ENCODE measurements at regions not wholly inside any gene's neighbourhood (a gene's known extent, or its start where the extent isn't known, plus 50 kb on each side); places are given as distances from the start of the nearest gene placed in this dataset.
"Not testable (repeated sequence)": the region's sequence is repeated elsewhere in the genome, so short reads cannot be mapped to it uniquely, and the experiment has no call there.

- DNase-seq, result no peak
These were observed 81.1 kb downstream of the XRCC2 start for GRCh38 chr7:152594801-152595200.

DNA sequence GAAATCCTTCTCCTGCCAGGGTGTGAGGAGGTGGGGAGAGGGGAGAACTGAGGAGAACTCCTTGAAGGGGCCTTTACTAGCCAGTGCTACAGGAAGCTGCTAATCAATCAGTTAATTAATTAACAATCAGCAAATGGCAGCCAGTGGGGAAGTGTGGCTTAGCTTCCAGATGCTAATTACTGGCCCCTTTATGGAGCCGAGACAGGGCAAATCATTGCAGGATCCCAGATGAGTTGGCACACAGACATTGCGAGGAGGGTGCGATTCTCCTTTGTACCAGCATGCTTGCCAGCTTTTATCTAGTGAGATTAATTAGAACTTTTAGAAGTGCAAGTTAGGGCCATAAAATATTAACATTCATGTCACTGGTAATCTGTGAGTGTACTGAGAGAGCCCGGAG lies 84.0 kb downstream of the XRCC2 start:
- no peaks in the 10 kb centered on the region for H3K36me3 ChIP-seq
- no peaks in the 10 kb centered on the region for H3K4me1 ChIP-seq
- no peaks in the 10 kb centered on the region for H3K27me3 ChIP-seq
- no peak for DNase-seq
- no peak overlapping the region for H3K27ac ChIP-seq
- intact Hi-C loops (cut with DNase I; ENCODE audit: low total_unique reads), result no loop called here
- no peak for TF ChIP-seq POLR2A (IDR thresholded peaks at IDR 0.05)
- TF ChIP-seq, protein P1, sequence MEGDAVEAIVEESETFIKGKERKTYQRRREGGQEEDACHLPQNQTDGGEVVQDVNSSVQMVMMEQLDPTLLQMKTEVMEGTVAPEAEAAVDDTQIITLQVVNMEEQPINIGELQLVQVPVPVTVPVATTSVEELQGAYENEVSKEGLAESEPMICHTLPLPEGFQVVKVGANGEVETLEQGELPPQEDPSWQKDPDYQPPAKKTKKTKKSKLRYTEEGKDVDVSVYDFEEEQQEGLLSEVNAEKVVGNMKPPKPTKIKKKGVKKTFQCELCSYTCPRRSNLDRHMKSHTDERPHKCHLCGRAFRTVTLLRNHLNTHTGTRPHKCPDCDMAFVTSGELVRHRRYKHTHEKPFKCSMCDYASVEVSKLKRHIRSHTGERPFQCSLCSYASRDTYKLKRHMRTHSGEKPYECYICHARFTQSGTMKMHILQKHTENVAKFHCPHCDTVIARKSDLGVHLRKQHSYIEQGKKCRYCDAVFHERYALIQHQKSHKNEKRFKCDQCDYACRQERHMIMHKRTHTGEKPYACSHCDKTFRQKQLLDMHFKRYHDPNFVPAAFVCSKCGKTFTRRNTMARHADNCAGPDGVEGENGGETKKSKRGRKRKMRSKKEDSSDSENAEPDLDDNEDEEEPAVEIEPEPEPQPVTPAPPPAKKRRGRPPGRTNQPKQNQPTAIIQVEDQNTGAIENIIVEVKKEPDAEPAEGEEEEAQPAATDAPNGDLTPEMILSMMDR (IDR thresholded peaks at IDR 0.05), result no peak
- no peak overlapping the region for H3K4me3 ChIP-seq
- no peaks in the 10 kb centered on the region for H3K9me3 ChIP-seq

More at GRCh38 chr7:152594801-152595200, 81.1 kb downstream of the XRCC2 start:
- H3K4me1 ChIP-seq, result no peaks in the 10 kb centered on the region
- intact Hi-C loops (cut with DNase I; ENCODE audit: low total_unique reads), result no loop called here
- TF ChIP-seq POLR2A (IDR thresholded peaks at IDR 0.05), result no peak
- TF ChIP-seq, protein P1 (IDR thresholded peaks at IDR 0.05), result no peak
- H3K9me3 ChIP-seq, result no peaks in the 10 kb centered on the region
- H3K4me3 ChIP-seq, result no peak overlapping the region
- H3K27me3 ChIP-seq, result no peaks in the 10 kb centered on the region
- no peak overlapping the region for H3K27ac ChIP-seq
- no peaks in the 10 kb centered on the region for H3K36me3 ChIP-seq

DNA sequence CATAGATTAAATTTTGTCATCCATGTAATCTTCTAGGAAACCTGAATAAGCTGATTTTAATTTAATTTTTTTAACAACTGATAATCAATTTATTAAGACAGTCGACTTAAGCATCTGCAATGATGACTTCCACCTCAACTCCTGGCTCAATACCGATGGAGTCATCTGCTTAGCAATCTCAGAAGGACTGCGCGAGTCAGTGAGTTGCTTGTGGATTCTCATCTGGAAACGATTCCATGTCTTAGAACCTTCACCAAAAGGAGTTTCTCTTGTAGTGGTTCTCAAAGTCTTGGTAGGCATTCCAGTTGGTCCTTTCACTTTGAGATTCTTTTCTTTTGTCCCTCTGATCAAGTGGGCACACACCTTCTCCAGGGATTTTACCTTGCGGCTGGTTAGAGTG lies 85.5 kb downstream of the XRCC2 start:
- no peak for DNase-seq
- Histone ChIP-seq H3K27me3 (no peaks in the 10 kb centered on the region), H3K36me3 (no peaks in the 10 kb centered on the region), H3K27ac (no peak overlapping the region), H3K9me3 (no peaks in the 10 kb centered on the region), H3K4me3 (no peak overlapping the region), H3K4me1 (no peaks in the 10 kb centered on the region)
- intact Hi-C loops (cut with DNase I; ENCODE audit: low total_unique reads), result no loop called here
- no peak for TF ChIP-seq POLR2A (IDR thresholded peaks at IDR 0.05)
- TF ChIP-seq, protein P1 (IDR thresholded peaks at IDR 0.05), result no peak

DNA sequence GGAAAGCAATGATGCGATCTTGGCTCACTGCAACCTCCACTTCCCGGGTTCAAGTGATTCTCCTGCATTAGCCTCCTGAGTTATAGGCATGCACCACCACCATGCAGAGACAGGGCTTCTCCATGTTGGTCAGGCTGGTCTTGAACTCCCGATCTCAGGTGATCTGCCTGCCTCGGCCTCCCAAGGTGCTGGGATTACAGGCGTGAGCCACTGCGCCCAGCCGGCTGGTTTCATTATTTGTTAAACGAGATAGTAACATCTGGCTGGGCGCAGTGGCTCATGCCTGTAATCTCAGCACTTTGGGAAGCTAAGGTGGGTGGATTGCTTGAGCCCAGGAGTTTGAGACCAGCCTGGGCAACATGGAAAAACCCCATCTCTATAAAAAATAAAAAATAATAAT lies 86.1 kb downstream of the XRCC2 start:
- intact Hi-C loops (cut with DNase I; ENCODE audit: low total_unique reads); H3K4me3 ChIP-seq; H3K27me3 ChIP-seq; DNase-seq; H3K9me3 ChIP-seq; H3K27ac ChIP-seq; H3K4me1 ChIP-seq; H3K36me3 ChIP-seq: not testable (repeated sequence)

GRCh38 chr7:152588350-152588749 lies 87.6 kb downstream of the XRCC2 start:
- Histone ChIP-seq H3K27me3 (no peaks in the 10 kb centered on the region), H3K27ac (no peak overlapping the region), H3K9me3 (no peaks in the 10 kb centered on the region), H3K36me3 (no peaks in the 10 kb centered on the region), H3K4me3 (no peak overlapping the region), H3K4me1 (no peaks in the 10 kb centered on the region)
- no peak for DNase-seq
- TF ChIP-seq, protein P1 (IDR thresholded peaks at IDR 0.05), result no peak
- no peak for TF ChIP-seq POLR2A (IDR thresholded peaks at IDR 0.05)
- intact Hi-C loops (cut with DNase I; ENCODE audit: low total_unique reads), result no loop called here

DNA sequence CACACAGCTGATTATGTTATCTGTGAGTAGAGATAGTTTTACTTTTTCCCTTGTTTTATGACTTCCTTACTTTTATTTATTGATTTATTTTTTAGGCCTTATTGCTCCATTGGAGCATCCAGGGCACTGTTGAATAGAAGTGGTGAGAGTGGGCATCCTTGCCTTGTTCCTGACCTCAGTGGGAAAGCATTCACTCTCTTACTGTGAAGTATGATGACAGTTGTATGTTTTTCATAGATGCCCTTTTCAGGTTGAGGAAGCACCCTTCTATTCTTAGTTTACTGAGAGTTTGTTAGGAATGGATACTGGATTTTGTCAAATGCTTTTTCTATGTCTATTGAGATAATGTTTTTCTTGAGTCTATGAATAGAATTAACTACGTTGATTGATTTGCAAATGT lies 88.6 kb downstream of the XRCC2 start:
- no peak overlapping the region for H3K4me3 ChIP-seq
- H3K4me1 ChIP-seq, result no peaks in the 10 kb centered on the region
- DNase-seq, result no peak
- H3K27me3 ChIP-seq, result no peaks in the 10 kb centered on the region
- no peaks in the 10 kb centered on the region for H3K36me3 ChIP-seq
- intact Hi-C loops (cut with DNase I; ENCODE audit: low total_unique reads), result no loop called here
- no peaks in the 10 kb centered on the region for H3K9me3 ChIP-seq
- TF ChIP-seq, protein P1 (IDR thresholded peaks at IDR 0.05), result no peak
- TF ChIP-seq POLR2A (IDR thresholded peaks at IDR 0.05), result no peak
- H3K27ac ChIP-seq, result no peak overlapping the region

All from uterus (tissue), 3 donors.